Activated T-helper 1 cell treated with anti-CD3 and anti-CD28 coated beads, Interleukin-12 subunit alpha, Interleukin-12 subunit beta, Interleukin-2, Interleukin-4 antibody, amounts not matched to agents 30 ng/mL and 10 ng/mL and 1 ng/mL, durations not matched to agents 14 hours and 24 hours and 36 hours (primary cell): ENCODE measurements at regions not wholly inside any gene's neighbourhood (a gene's known extent, or its start where the extent isn't known, plus 50 kb on each side); places are given as distances from the start of the nearest gene placed in this dataset.

Experiments used
- DNase-seq: peaks from one replicate; pipeline ENCODE4 v3.0.0; 2021; ENCODE audit warnings: low spot score
- H3K27ac Mint-ChIP-seq: one replicate; pipeline ENCODE4 v1.8.0; 2021; ENCODE audit warnings: mild to moderate bottlenecking, mixed read lengths
- H3K27me3 Mint-ChIP-seq: one replicate; pipeline ENCODE4 v1.8.0; 2022; ENCODE audit warnings: mild to moderate bottlenecking, moderate library complexity, mixed read lengths; ENCODE audit not compliant: insufficient read depth
- H3K36me3 Mint-ChIP-seq: one replicate; pipeline ENCODE4 v1.8.0; 2021; ENCODE audit warnings: low read depth, mixed read lengths
- H3K4me1 Mint-ChIP-seq: one replicate; pipeline ENCODE4 v1.8.0; 2021; ENCODE audit warnings: low read depth, mixed read lengths
- H3K4me3 Mint-ChIP-seq: one replicate; pipeline ENCODE4 v1.8.0; 2021; ENCODE audit warnings: mild to moderate bottlenecking, moderate library complexity, mixed read lengths
- H3K9me3 Mint-ChIP-seq: one replicate; pipeline ENCODE4 v1.8.0; 2021; ENCODE audit warnings: mixed read lengths
- intact Hi-C: fragments of 100-400 bp; cut with micrococcal nuclease; formaldehyde crosslinking; loops from one replicate; pipeline ENCODE4 v1.15.1; 2024

DNA sequence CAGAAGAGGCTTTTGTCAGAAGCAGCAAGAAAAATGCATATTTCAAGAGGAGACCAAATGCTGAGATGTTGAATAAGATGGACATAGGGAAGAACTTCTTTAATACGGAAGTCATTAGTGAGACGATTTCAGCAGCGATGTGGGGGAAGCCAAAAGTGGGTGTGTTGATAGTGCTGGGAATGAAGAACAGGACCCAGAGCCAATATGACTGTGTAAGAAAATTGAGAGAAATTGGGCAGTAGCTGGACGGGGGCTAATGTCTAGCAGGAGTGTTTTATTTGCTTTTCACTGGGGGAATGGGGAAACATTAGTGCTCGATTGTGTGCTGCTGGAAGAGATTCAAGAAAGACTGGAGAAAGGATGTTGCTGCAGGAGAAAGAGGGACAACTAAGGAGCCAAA lies 788.7 kb upstream of the KLHL29 start:
- no peak for DNase-seq
- Mint-ChIP-seq H3K9me3 (peaks cover 17% of the 10 kb centered on the region), H3K27ac (no peak overlapping the region), H3K4me1 (no peaks in the 10 kb centered on the region), H3K4me3 (no peak overlapping the region), H3K27me3 (no peaks in the 10 kb centered on the region), H3K36me3 (no peaks in the 10 kb centered on the region)
- intact Hi-C loops, result no loop called here

DNA sequence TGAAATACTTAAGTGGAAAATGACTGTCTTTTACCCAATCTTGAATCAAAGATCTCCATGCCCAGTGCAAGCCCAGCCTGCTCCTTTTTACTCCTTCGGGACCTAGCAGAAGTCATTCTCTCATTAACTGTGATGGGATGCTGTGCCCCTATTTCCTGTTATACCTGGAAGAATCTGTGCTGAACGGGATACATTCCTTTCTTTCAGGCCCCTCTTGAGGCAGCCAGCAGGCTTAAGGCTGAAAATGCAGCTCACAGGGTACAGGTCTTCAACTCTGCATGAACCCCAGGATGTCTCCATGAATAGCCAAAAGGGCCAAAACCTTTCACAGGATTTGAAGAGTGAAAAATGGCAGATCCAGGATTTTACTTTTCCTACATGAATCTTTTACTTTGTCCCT lies 784.8 kb upstream of the KLHL29 start:
- peaks cover under 1% of the 10 kb centered on the region for H3K9me3 Mint-ChIP-seq

DNA sequence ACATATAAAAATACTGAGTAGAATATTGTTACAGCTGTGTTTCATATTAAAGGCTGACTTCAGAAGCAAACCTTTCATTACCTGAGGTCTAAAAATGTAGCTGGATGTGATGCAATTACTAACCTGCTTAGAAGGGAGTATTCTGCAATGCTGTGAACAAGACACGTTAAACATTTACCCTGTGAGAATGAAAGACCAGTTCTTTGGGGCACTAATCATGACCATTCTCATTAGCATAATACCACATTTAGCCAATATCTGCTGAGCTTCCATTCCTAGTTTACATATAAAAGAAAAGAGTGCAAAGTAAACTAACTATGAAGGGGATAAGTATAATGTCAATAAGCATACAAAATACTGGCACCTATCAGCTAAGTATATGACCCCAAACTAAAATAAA lies 784.0 kb upstream of the KLHL29 start:
- no peak for DNase-seq
- no peaks in the 10 kb centered on the region for H3K4me1 Mint-ChIP-seq
- no peaks in the 10 kb centered on the region for H3K36me3 Mint-ChIP-seq
- intact Hi-C loops, result no loop called here
- H3K27me3 Mint-ChIP-seq, result no peaks in the 10 kb centered on the region
- H3K4me3 Mint-ChIP-seq, result no peak overlapping the region
- H3K27ac Mint-ChIP-seq, result no peak overlapping the region
- peaks cover 4% of the 10 kb centered on the region for H3K9me3 Mint-ChIP-seq

More for the DNA sequence above, 784.8 kb upstream of the KLHL29 start:
- H3K27me3 Mint-ChIP-seq, result no peaks in the 10 kb centered on the region
- no peak overlapping the region for H3K4me3 Mint-ChIP-seq
- no peak overlapping the region for H3K27ac Mint-ChIP-seq
- intact Hi-C loops, result no loop called here
- no peaks in the 10 kb centered on the region for H3K4me1 Mint-ChIP-seq
- H3K36me3 Mint-ChIP-seq, result no peaks in the 10 kb centered on the region
- DNase-seq, result no peak

DNA sequence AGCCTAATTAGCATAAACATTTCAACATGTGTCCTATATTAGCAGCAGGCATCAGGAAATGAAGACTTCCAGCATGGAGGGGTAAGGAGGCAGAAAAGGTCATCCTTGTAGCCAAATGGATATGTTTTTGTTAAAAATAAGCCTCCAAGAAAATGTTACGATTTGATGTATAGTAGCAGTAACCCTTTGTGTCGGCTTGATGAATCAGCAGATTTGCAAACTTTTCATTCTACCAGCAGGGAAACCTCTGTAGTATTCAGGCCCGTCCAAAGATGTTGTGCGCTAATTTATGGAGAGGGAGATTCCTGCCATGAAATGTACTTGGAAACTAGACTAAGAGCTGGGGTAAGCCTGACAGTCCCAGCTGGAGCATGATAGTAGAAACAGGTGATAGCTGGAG lies 780.8 kb upstream of the KLHL29 start:
- Mint-ChIP-seq H3K36me3 (no peaks in the 10 kb centered on the region), H3K9me3 (peaks cover 4% of the 10 kb centered on the region), H3K4me1 (no peaks in the 10 kb centered on the region), H3K4me3 (no peak overlapping the region), H3K27me3 (no peaks in the 10 kb centered on the region), H3K27ac (no peak overlapping the region)
- intact Hi-C loops, result no loop called here
- no peak for DNase-seq

DNA sequence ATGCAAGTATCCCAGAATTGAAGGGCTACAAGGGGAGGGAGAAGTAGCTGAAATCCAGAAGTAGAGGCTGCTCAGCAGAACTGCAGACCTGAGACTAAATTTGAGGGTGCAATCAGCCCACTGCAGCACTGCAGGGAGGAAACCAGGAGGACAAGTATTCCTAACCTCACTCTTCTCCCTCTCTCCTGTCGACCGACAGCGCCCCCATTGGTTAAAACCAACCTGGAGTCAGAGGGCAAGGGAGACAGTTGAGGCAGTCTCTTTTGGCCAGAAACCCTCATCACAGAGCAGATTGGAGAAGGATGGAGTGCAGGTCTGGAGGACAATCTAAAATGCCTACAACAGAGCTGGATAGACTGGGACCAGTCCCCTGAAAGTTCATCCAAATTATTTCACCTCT lies 768.9 kb upstream of the KLHL29 start:
- H3K9me3 Mint-ChIP-seq, result no peaks in the 10 kb centered on the region
- no peak overlapping the region for H3K27ac Mint-ChIP-seq
- no peak for DNase-seq
- H3K4me1 Mint-ChIP-seq, result no peaks in the 10 kb centered on the region
- intact Hi-C loops, result no loop called here
- H3K36me3 Mint-ChIP-seq, result no peaks in the 10 kb centered on the region
- H3K27me3 Mint-ChIP-seq, result no peaks in the 10 kb centered on the region
- H3K4me3 Mint-ChIP-seq, result no peak overlapping the region

DNA sequence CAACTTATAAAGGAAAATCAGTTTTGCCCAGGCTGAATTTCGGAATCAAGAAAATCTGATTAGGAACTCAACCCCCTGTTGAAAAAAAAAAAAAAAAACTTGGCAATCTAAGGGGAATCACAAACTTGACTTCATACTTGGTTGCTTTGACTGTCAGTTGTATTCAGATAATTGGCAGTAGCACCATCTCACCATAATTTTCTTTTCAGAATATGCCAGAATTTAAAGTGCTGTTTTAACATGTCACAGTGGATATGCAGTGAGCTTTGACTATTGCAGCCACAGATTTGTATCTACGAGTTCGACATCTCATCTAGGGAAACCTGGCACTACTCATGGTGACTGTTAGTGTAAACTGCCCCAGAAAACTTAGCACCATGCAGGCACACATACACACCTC lies 761.4 kb upstream of the KLHL29 start:
- no peaks in the 10 kb centered on the region for H3K36me3 Mint-ChIP-seq
- H3K27me3 Mint-ChIP-seq, result no peaks in the 10 kb centered on the region
- DNase-seq, result no peak
- no peak overlapping the region for H3K4me3 Mint-ChIP-seq
- no peaks in the 10 kb centered on the region for H3K4me1 Mint-ChIP-seq
- H3K9me3 Mint-ChIP-seq, result no peaks in the 10 kb centered on the region
- intact Hi-C loops, result no loop called here
- H3K27ac Mint-ChIP-seq, result no peak overlapping the region

DNA sequence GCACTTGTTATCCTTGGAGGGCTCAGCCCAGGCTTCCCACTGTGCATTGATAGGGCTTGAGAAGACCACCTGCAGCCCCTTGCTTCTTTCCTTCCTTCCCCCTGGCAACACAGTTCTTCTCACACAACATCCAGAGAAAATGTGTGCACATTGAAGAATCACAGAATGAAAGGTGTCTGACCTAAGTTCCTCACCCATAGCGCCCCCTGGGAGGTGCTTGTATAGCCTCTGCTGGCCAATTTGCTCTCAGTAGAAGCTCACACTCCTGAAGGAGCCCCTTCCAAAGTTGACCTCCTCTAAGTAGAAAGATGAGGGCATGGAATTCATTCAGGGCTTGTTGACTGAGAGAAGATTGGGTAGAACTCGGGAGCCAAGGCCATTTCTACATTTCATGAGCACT lies 758.4 kb upstream of the KLHL29 start:
- Mint-ChIP-seq H3K4me1 (no peaks in the 10 kb centered on the region), H3K36me3 (no peaks in the 10 kb centered on the region), H3K9me3 (peaks cover 2% of the 10 kb centered on the region), H3K27me3 (no peaks in the 10 kb centered on the region), H3K4me3 (no peak overlapping the region), H3K27ac (no peak overlapping the region)
- intact Hi-C loops, result no loop called here
- DNase-seq, result no peak

DNA sequence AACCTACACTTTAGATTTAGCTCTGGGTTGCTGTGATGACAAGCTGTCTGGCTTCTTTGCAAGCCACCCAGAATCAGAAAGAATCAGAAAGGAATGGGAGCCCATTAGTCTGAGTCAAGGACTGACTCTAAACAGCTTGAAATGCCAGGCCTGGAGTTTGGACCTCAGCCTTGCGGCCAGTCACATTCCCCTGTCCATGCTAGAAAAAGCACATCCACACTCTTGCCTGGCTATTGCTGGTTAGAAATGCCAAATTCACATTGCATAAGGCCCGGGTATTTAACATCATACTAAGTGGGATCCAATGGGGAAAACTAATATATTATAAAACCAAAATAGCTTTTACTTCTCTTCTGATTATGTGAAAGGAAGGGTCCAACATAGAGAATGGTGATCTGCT lies 756.8 kb upstream of the KLHL29 start:
- DNase-seq, result no peak
- Mint-ChIP-seq H3K27ac (no peak overlapping the region), H3K9me3 (peaks cover 10% of the 10 kb centered on the region), H3K27me3 (no peaks in the 10 kb centered on the region), H3K36me3 (no peaks in the 10 kb centered on the region), H3K4me1 (no peaks in the 10 kb centered on the region), H3K4me3 (no peak overlapping the region)
- intact Hi-C loops, result no loop called here

DNA sequence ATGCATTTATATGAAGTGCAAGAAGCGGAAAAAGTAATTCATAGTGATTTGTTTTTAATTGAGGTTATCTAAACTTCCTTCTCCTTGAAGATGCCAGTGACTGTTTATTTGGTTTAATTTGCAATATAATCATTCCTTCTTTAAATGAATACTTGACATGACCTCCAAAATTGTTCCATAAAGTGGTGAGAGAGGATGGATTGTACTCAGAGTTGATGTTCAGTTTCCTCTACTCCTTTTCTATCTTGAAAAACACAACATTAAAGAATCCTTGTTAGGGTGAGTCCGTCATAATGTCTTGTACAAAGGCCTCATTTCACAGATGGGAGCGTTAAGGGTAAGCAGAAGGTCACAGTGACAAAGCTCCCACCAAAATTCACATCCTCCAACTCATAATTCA lies 756.1 kb upstream of the KLHL29 start:
- H3K27ac Mint-ChIP-seq, result no peak overlapping the region
- no peaks in the 10 kb centered on the region for H3K36me3 Mint-ChIP-seq
- no peak for DNase-seq
- H3K9me3 Mint-ChIP-seq, result peaks cover 10% of the 10 kb centered on the region
- no peaks in the 10 kb centered on the region for H3K4me1 Mint-ChIP-seq
- intact Hi-C loops, result no loop called here
- no peak overlapping the region for H3K4me3 Mint-ChIP-seq
- H3K27me3 Mint-ChIP-seq, result no peaks in the 10 kb centered on the region

DNA sequence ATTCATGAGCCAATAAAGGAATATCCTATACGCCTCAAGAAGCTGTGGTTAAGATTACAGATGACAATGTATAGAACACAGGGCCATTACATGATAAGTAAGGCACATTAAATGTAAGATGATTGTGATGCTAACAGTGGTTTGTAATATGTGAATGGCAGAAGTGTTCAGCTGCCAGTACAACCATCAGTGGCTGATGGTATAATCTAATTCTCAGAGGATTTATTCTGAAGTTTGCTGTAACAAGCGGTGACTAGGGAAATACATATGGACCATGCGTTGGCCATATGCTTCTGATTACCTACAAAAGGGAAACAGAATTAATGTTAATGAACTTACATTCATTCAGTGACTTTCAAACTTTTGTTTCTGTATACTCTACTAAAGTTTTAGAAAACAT lies 750.8 kb upstream of the KLHL29 start:
- H3K9me3 Mint-ChIP-seq, result peaks cover 10% of the 10 kb centered on the region
- no peak overlapping the region for H3K27ac Mint-ChIP-seq
- intact Hi-C loops, result no loop called here
- DNase-seq, result no peak
- no peaks in the 10 kb centered on the region for H3K27me3 Mint-ChIP-seq
- no peak overlapping the region for H3K4me3 Mint-ChIP-seq
- no peaks in the 10 kb centered on the region for H3K4me1 Mint-ChIP-seq
- no peaks in the 10 kb centered on the region for H3K36me3 Mint-ChIP-seq

DNA sequence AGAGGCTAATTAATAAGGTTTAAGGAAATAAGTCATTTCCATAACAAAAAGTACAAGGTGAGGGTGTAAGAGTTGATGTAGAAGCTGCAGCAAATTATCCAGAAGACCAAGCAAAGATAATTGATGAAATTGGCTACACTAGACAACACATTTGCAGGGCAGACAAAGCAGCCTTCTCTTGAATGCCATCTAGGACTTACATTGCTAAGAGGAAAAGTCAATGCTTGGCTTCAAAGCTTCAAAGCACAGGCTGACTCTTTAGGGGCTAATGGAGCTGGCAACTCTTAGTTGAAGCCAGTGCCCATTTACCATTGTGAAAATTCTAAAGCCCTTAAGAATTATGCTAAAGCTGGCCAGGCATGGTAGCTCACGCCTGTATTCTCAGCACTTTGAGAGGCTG lies 728.6 kb upstream of the KLHL29 start:
- intact Hi-C loops, result no loop called here

DNA sequence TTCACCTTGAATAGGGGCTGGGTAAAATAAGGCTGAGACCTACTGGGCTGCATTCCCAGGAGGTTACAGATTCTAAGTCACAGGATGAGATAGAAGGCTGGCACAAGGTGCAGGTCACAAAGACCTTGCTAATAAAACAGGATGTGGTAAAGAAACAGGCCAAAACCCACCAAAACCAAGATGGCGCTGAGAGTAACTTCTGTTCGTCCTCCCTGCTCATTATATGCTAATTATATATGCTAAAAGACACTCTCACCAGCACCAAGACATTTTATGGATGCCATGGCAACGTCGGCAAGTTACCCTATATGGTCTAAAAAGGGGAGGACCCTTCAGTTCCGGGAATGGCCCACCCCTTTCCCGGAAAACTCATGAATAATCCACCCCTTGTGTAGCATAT lies 711.5 kb upstream of the KLHL29 start:
- no peak overlapping the region for H3K27ac Mint-ChIP-seq
- DNase-seq, result no peak
- H3K4me1 Mint-ChIP-seq, result no peaks in the 10 kb centered on the region
- intact Hi-C loops, result no loop called here
- no peak overlapping the region for H3K4me3 Mint-ChIP-seq
- no peaks in the 10 kb centered on the region for H3K36me3 Mint-ChIP-seq
- H3K27me3 Mint-ChIP-seq, result no peaks in the 10 kb centered on the region
- no peaks in the 10 kb centered on the region for H3K9me3 Mint-ChIP-seq

More for the DNA sequence above, 728.6 kb upstream of the KLHL29 start:
- Mint-ChIP-seq H3K36me3 (no peaks in the 10 kb centered on the region), H3K4me3 (no peak overlapping the region), H3K4me1 (no peaks in the 10 kb centered on the region), H3K9me3 (peaks cover 4% of the 10 kb centered on the region), H3K27ac (no peak overlapping the region), H3K27me3 (no peaks in the 10 kb centered on the region)
- DNase-seq, result no peak

DNA sequence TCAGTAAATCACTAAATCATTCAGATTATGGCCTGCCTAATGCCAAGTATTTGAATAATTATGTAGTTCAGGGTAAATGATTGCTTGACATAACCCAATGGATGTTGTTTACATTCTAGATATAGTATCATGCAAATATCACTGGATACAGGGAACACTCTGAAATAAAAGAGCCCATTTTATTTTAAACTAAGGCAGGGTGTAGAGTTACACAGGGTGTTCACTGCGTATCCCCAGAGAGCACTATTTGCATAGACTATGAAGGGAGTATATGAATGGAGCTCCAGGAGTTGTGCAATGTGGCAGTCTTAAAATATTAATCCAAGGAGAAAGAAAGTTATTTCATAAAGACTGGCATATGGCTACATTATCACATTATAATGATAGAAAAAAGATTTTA lies 701.1 kb upstream of the KLHL29 start:
- Mint-ChIP-seq H3K4me1 (no peaks in the 10 kb centered on the region), H3K27me3 (no peaks in the 10 kb centered on the region), H3K9me3 (no peaks in the 10 kb centered on the region), H3K36me3 (no peaks in the 10 kb centered on the region), H3K4me3 (no peak overlapping the region), H3K27ac (no peak overlapping the region)
- DNase-seq, result no peak
- intact Hi-C loops, result no loop called here

DNA sequence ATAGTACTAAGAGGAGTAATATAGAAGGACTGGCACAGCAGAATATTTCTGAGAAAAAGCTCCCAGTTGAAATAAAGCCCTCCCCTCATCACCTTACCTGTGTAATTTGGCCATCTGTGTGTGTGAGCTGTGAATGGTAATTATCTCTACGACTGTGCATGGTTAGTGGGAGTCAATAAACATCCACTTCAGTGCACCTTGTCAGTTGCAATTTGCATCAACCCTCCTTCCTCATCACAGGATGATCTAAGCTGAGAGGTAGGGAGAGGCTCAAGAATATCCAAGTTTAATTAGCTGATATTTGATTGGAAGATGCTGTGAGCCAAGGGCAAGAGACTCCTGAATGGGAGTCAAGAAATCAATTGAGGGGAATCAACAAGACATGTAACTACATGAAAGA lies 694.9 kb upstream of the KLHL29 start:
- Mint-ChIP-seq H3K4me1 (no peaks in the 10 kb centered on the region), H3K4me3 (no peak overlapping the region), H3K27ac (no peak overlapping the region), H3K9me3 (no peaks in the 10 kb centered on the region), H3K27me3 (no peaks in the 10 kb centered on the region), H3K36me3 (no peaks in the 10 kb centered on the region)
- no peak for DNase-seq
- intact Hi-C loops, result no loop called here
